HT1080 (cell line): ENCODE measurements at regions not wholly inside any gene's neighbourhood (a gene's known extent, or its start where the extent isn't known, plus 50 kb on each side); places are given as distances from the start of the nearest gene placed in this dataset.

Experiments used
- DNase-seq: peaks from one replicate; pipeline ENCODE4 v3.0.0-alpha.2; 2015; ENCODE audit warnings: low read depth

- no peak for DNase-seq
Observed at GRCh38 chr6:97572943-97573342, 289.9 kb upstream of the MMS22L start.

- DNase-seq = peak; percentile 18
Observed at GRCh38 chr6:97586344-97586743, 303.3 kb upstream of the MMS22L start.

- no peak for DNase-seq
Observed at GRCh38 chr6:97591955-97592354, 308.9 kb upstream of the MMS22L start.

GRCh38 chr6:97594844-97595243 is 311.8 kb upstream of the MMS22L start:
- peak; percentile 81 for DNase-seq

- DNase-seq = no peak
Observed at GRCh38 chr6:97621111-97621510, 338.1 kb upstream of the MMS22L start.

GRCh38 chr6:97626671-97627441 is 343.8 kb upstream of the MMS22L start:
- DNase-seq = peak; percentile 7

- DNase-seq = no peak
Observed at GRCh38 chr6:97629180-97629579, 346.2 kb upstream of the MMS22L start.

- peak; percentile 7 for DNase-seq
Observed at GRCh38 chr6:97630604-97631003, 347.6 kb upstream of the MMS22L start.

- DNase-seq = no peak
Observed at GRCh38 chr6:97632341-97632740, 349.3 kb upstream of the MMS22L start.

- no peak for DNase-seq
Observed at GRCh38 chr6:97639702-97640101, 356.7 kb upstream of the MMS22L start.

- no peak for DNase-seq
Observed at GRCh38 chr6:97644353-97644752, 361.3 kb upstream of the MMS22L start.

- DNase-seq = no peak
Observed at GRCh38 chr6:97645757-97646156, 362.7 kb upstream of the MMS22L start.

- no peak for DNase-seq
Observed at GRCh38 chr6:97653076-97653475, 370.1 kb upstream of the MMS22L start.

- no peak for DNase-seq
Observed at GRCh38 chr6:97653517-97653916, 370.5 kb upstream of the MMS22L start.

GRCh38 chr6:97654674-97655073 is 371.7 kb upstream of the MMS22L start:
- DNase-seq = no peak

- DNase-seq = no peak
Observed at GRCh38 chr6:97656236-97656635, 373.2 kb upstream of the MMS22L start.

- no peak for DNase-seq
Observed at GRCh38 chr6:97656706-97657350, 373.8 kb upstream of the MMS22L start.

- no peak for DNase-seq
Observed at GRCh38 chr6:97658090-97658489, 375.1 kb upstream of the MMS22L start.

GRCh38 chr6:97663252-97663651 is 380.2 kb upstream of the MMS22L start:
- no peak for DNase-seq

GRCh38 chr6:97665446-97665845 is 382.4 kb upstream of the MMS22L start:
- DNase-seq = no peak

GRCh38 chr6:97666889-97667288 is 383.9 kb upstream of the MMS22L start:
- no peak for DNase-seq

- DNase-seq = no peak
Observed at GRCh38 chr6:97668716-97669115, 385.7 kb upstream of the MMS22L start.
